ENCODE measurements at regions not wholly inside any gene's neighbourhood (a gene's known extent, or its start where the extent isn't known, plus 50 kb on each side); places are given as distances from the start of the nearest gene placed in this dataset.
"Not testable (repeated sequence)": the region's sequence is repeated elsewhere in the genome, so short reads cannot be mapped to it uniquely, and the experiment has no call there.

GRCh38 chr5:43804723-43805122 is 201.7 kb downstream of the NNT start:
- DNase-seq: no peak

- no peak for DNase-seq
Measured at GRCh38 chr5:43804041-43804440, 201.1 kb downstream of the NNT start.

GRCh38 chr5:43802651-43803050 is 199.7 kb downstream of the NNT start:
- peak; percentile 11 for DNase-seq

GRCh38 chr5:43802119-43802518 is 199.1 kb downstream of the NNT start:
- DNase-seq: no peak

- DNase-seq: no peak
Measured at GRCh38 chr5:43798740-43799139, 195.8 kb downstream of the NNT start.

- DNase-seq: not testable (repeated sequence)
Measured at GRCh38 chr5:43791880-43792279, 188.9 kb downstream of the NNT start.

- DNase-seq: no peak
Measured at GRCh38 chr5:43785198-43785597, 182.2 kb downstream of the NNT start.

GRCh38 chr5:43780586-43780985 is 177.6 kb downstream of the NNT start:
- DNase-seq: no peak

GRCh38 chr5:43774881-43775399 is 172.0 kb downstream of the NNT start:
- DNase-seq: no peak

GRCh38 chr5:43773478-43773844 is 170.5 kb downstream of the NNT start:
- DNase-seq: no peak

GRCh38 chr5:43772764-43773477 is 169.9 kb downstream of the NNT start:
- DNase-seq: no peak

- no peak for DNase-seq
Measured at GRCh38 chr5:43772458-43772763, 169.4 kb downstream of the NNT start.

- no peak for DNase-seq
Measured at GRCh38 chr5:43771611-43772031, 168.6 kb downstream of the NNT start.

GRCh38 chr5:43769571-43770355 is 166.8 kb downstream of the NNT start:
- no peak for DNase-seq
